HCT116 (cell line): ENCODE measurements at regions not wholly inside any gene's neighbourhood (a gene's known extent, or its start where the extent isn't known, plus 50 kb on each side); places are given as distances from the start of the nearest gene placed in this dataset.

Source experiments
- ATAC-seq: fragments of 200-7000 bp; cut with Tn5 transposase; 2 replicates; pipeline ENCODE4 v1.9.1; 2020; ENCODE audit warnings: mild to moderate bottlenecking, moderate library complexity
- BruUV-seq: library from RNA; stranded (reverse); fragments of 400-500 nt; replicated peaks from 2 replicates; lab custom pipeline; 2021; lab: Mats Ljungman, UMichigan
- CTCF ChIA-PET: fragments of 300-600 bp; sonication (Branson Sonifier 250); formaldehyde crosslinking; loops from one replicate; lab custom pipeline; 2021; ENCODE audit warnings: antibody characterized with exemption; lab: Charles Lee
- POLR2A ChIA-PET: fragments of 300-600, 350-600 bp; sonication (Branson Sonifier 250); formaldehyde crosslinking; loops from one replicate; lab custom pipeline; 2021; ENCODE audit warnings: antibody characterized with exemption; lab: Charles Lee
- RAD21 ChIA-PET, 2 experiments: fragments of 300-600 bp; sonication (Branson Sonifier 250); formaldehyde crosslinking; loops; one replicate each; lab custom pipeline; 2023; ENCODE audit warnings: low total read pairs in 2 of 2; ENCODE audit not compliant: uncharacterized antibody in 2 of 2, unreplicated experiment in 2 of 2, low non-redundant PET in 1 of 2; lab: Charles Lee
- DNase-seq: peaks from one replicate; pipeline ENCODE4 v3.0.0-alpha.2; 2010; ENCODE audit warnings: low read depth, low spot score
- H2AFZ ChIP-seq: fragments of 200-600 bp; shearing (Covaris generic), sonication (generic); 2 replicates; pipeline ENCODE4 v1.6.1; 2017; ENCODE audit warnings: low read depth, mixed run types, mixed read lengths, antibody characterized with exemption, low read length; ENCODE audit not compliant: poor library complexity, severe bottlenecking
- H3K27ac ChIP-seq: 2 replicates; pipeline ENCODE4 v1.5.1; 2012; ENCODE audit warnings: low read depth, low read length
- H3K27me3 ChIP-seq: fragments of 200-600 bp; sonication (generic); 2 replicates; pipeline ENCODE4 v1.6.1; 2016; ENCODE audit warnings: mixed run types, low read length, mixed read lengths; ENCODE audit not compliant: insufficient read depth
- H3K36me3 ChIP-seq, 2 experiments: fragments of 200-500 bp in 1 of 2; fragments of 200-600 bp in 1 of 2; sonication (Bioruptor generic) in 1 of 2; sonication (generic) in 1 of 2; 2 replicates each; pipeline versions ENCODE4 v1.5.1 to v1.6.1; 2014 to 2016; ENCODE audit warnings: low read length in 2 of 2, inconsistent platforms in 1 of 2, mixed read lengths in 1 of 2, mixed run types in 1 of 2; ENCODE audit not compliant: insufficient read depth in 2 of 2, control insufficient read depth in 1 of 2
- H3K4me1 ChIP-seq, 2 experiments: fragments of 200-600 bp in 1 of 2; sonication (generic) in 1 of 2; 2 replicates each; pipeline versions ENCODE4 v1.5.1 to v1.6.1; 2012 to 2017; ENCODE audit warnings: low read length in 2 of 2, inconsistent platforms in 1 of 2, mild to moderate bottlenecking in 1 of 2, mixed read lengths in 1 of 2, mixed run types in 1 of 2, moderate library complexity in 1 of 2; ENCODE audit not compliant: insufficient read depth in 2 of 2, control insufficient read depth in 1 of 2
- H3K4me2 ChIP-seq: fragments of 200-600 bp; sonication (generic); 2 replicates; pipeline ENCODE4 v1.6.1; 2017; ENCODE audit warnings: mixed run types, low read length, mixed read lengths
- H3K4me3 ChIP-seq, 2 experiments: fragments of 200-600 bp in 1 of 2; sonication (generic) in 1 of 2; replicated peaks in 1 of 2; 2 replicates each; pipeline ENCODE4 v1.5.1; 2011 to 2016; ENCODE audit warnings: low read length in 2 of 2, control low read depth in 1 of 2, low read depth in 1 of 2, mild to moderate bottlenecking in 1 of 2, mixed read lengths in 1 of 2, mixed run types in 1 of 2
- H3K79me2 ChIP-seq: fragments of 200-600 bp; sonication (generic); 2 replicates; pipeline ENCODE4 v1.6.1; 2017; ENCODE audit warnings: mild to moderate bottlenecking, mixed run types, low read length, moderate library complexity, mixed read lengths; ENCODE audit not compliant: insufficient read depth
- H3K9ac ChIP-seq: fragments of 200-600 bp; sonication (generic); 2 replicates; pipeline ENCODE4 v1.6.1; 2016; ENCODE audit warnings: low read length, mixed read lengths
- H3K9me2 ChIP-seq: fragments of 200-600 bp; sonication (generic), shearing (Covaris generic); 2 replicates; pipeline ENCODE4 v1.6.1; 2017; ENCODE audit warnings: mixed run types, mild to moderate bottlenecking, moderate library complexity; ENCODE audit not compliant: insufficient read depth
- H3K9me3 ChIP-seq, 2 experiments: fragments of 200-500 bp in 1 of 2; fragments of 200-600 bp in 1 of 2; sonication (Bioruptor generic) in 1 of 2; sonication (generic) in 1 of 2; 2 replicates each; pipeline ENCODE4 v1.6.1; 2014 to 2017; ENCODE audit warnings: low read length in 2 of 2, mixed read lengths in 2 of 2, inconsistent platforms in 1 of 2, low read depth in 1 of 2, mild to moderate bottlenecking in 1 of 2, mixed run types in 1 of 2, moderate library complexity in 1 of 2; ENCODE audit not compliant: control insufficient read depth in 1 of 2, insufficient read depth in 1 of 2
- H4K20me1 ChIP-seq: fragments of 200-600 bp; sonication (generic), shearing (Covaris generic); 2 replicates; pipeline ENCODE4 v1.6.1; 2017; ENCODE audit warnings: mixed run types, mild to moderate bottlenecking, moderate library complexity; ENCODE audit not compliant: insufficient read depth
- CEBPB ChIP-seq: IDR thresholded peaks from 2 replicates; pipeline ENCODE4 v1.6.1; 2012; ENCODE audit warnings: low read depth
- EGR1 ChIP-seq: IDR thresholded peaks from 2 replicates; pipeline ENCODE4 v1.6.1; 2012; ENCODE audit warnings: low read depth
- FOSL1 ChIP-seq: IDR thresholded peaks from 2 replicates; pipeline ENCODE4 v1.6.1; 2012; ENCODE audit warnings: low read depth
- POLR2AphosphoS5 ChIP-seq: IDR thresholded peaks from 2 replicates; pipeline ENCODE4 v1.6.1; 2011; ENCODE audit warnings: mild to moderate bottlenecking, low read depth, low read length, moderate library complexity
- RAD21 ChIP-seq: IDR thresholded peaks from 2 replicates; pipeline ENCODE4 v1.6.1; 2012; ENCODE audit warnings: low read depth, mild to moderate bottlenecking
- TCF7L2 ChIP-seq: IDR thresholded peaks from 2 replicates; pipeline ENCODE4 v1.7.0; 2011; ENCODE audit warnings: borderline replicate concordance, inconsistent platforms; ENCODE audit not compliant: insufficient read depth, insufficient read length; ENCODE audit errors: extremely low read depth
- intact Hi-C: fragments of 100-400 bp; cut with micrococcal nuclease; formaldehyde crosslinking; loops from 2 replicates; pipeline ENCODE4 v1.10.0; 2022
- TF ChIP-seq, protein P1 (sequence below), 3 experiments: fragments of 200-600 bp in 1 of 3; sonication (generic) in 1 of 3; IDR thresholded peaks in 2 of 3; conservative IDR thresholded peaks in 1 of 3; 2 replicates each; pipeline ENCODE4 v1.5.1; 2012 to 2017; ENCODE audit warnings: low read depth in 2 of 3, low read length in 2 of 3, antibody characterized with exemption in 1 of 3, borderline replicate concordance in 1 of 3, control low read depth in 1 of 3, mild to moderate bottlenecking in 1 of 3, mixed read lengths in 1 of 3, mixed run types in 1 of 3, moderate library complexity in 1 of 3; ENCODE audit not compliant: insufficient read depth in 1 of 3

DNA sequence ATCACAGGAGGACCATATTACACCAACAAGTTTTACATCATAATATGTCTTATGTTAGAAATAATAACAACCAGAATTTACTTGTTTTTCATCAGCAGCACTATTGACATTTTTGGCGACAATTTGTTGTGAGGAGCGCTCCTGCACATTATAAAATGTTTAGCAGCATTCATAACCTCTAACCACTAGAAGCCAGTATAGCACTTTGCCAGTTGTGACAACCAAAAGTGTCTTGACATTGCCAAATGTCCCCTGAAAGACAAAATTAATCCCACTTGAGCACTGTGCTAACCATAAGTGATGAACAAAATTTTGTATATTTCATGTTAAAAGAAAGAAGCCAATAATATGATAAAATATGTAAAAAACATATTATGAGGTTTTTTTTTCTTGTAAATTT is 356.9 kb upstream of the LMO3 start:
- Histone ChIP-seq H3K4me3 (no peak overlapping the region), H3K4me1 (no peaks in the 10 kb centered on the region), H3K4me2 (no peak overlapping the region), H3K9me3 (no peaks in the 10 kb centered on the region), H3K27me3 (no peaks in the 10 kb centered on the region), H2AFZ (no peak overlapping the region), H3K79me2 (no peaks in the 10 kb centered on the region), H4K20me1 (no peaks in the 10 kb centered on the region), H3K9ac (no peak overlapping the region), H3K36me3 (no peaks in the 10 kb centered on the region), H3K27ac (no peak overlapping the region)
- no TSS peak for BruUV-seq
- ChIA-PET POLR2A (no interaction called here), CTCF (no interaction called here), RAD21 (no interaction called here)
- ATAC-seq (no peak), DNase-seq (no peak)
- intact Hi-C loops: no loop called here
- no peak for TF ChIP-seq POLR2AphosphoS5
- no peak for TF ChIP-seq TCF7L2
- TF ChIP-seq, protein P1, sequence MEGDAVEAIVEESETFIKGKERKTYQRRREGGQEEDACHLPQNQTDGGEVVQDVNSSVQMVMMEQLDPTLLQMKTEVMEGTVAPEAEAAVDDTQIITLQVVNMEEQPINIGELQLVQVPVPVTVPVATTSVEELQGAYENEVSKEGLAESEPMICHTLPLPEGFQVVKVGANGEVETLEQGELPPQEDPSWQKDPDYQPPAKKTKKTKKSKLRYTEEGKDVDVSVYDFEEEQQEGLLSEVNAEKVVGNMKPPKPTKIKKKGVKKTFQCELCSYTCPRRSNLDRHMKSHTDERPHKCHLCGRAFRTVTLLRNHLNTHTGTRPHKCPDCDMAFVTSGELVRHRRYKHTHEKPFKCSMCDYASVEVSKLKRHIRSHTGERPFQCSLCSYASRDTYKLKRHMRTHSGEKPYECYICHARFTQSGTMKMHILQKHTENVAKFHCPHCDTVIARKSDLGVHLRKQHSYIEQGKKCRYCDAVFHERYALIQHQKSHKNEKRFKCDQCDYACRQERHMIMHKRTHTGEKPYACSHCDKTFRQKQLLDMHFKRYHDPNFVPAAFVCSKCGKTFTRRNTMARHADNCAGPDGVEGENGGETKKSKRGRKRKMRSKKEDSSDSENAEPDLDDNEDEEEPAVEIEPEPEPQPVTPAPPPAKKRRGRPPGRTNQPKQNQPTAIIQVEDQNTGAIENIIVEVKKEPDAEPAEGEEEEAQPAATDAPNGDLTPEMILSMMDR (IDR thresholded peaks at IDR 0.05 in 2 of 3, conservative IDR thresholded peaks at IDR 0.05 in 1 of 3; ENCODE audit: borderline replicate concordance in 1 of 3, insufficient read depth in 1 of 3, low read depth in 2 of 3, low read length in 2 of 3): no peak
- TF ChIP-seq RAD21: 0 out of 2 replicates have a peak, but pooled peaks have one; percentile 11
- TF ChIP-seq CEBPB: no peak
- TF ChIP-seq, all 23 proteins: peak for 1
- peaks cover 3% of the 10 kb centered on the region; the same call in 1 of the 2 replicates for H3K9me2 ChIP-seq

DNA sequence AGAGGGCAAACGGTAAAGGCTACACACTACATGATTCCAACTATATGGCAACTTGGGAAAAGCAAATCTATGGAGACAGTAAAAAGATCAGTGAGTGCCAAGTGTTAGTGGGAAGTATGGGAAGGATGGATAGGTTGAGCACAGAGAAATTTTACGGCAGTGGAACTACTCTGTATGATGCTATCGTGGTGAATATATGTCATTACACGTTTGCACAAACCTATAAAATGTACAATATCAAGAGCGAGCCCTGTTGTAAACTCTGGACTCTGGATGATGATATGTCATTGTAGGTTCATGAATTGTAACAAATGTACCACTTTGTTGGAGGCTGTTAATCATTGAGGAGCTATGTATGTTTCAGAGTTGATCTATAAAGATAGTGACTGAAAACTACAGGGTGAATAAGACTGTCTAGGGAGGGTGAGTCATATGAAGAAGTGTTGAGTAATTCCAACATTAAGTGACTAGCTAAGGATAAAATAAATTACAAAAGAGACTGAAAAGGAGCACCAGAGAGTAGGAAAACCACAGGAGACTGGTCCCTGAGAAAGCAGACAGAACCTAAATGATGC is 349.2 kb upstream of the LMO3 start:
- Histone ChIP-seq H3K9me3 (no peaks in the 10 kb centered on the region), H4K20me1 (no peaks in the 10 kb centered on the region), H3K36me3 (no peaks in the 10 kb centered on the region), H3K4me3 (no peak overlapping the region), H3K27me3 (no peaks in the 10 kb centered on the region), H3K9ac (no peak overlapping the region), H3K4me1 (no peaks in the 10 kb centered on the region), H3K9me2 (no peaks in the 10 kb centered on the region), H3K4me2 (no peak overlapping the region), H3K27ac (no peak overlapping the region), H3K79me2 (no peaks in the 10 kb centered on the region), H2AFZ (no peak overlapping the region)
- no peak for DNase-seq
- intact Hi-C loops: no loop called here
- ChIA-PET POLR2A (no interaction called here), CTCF (no interaction called here), RAD21 (no interaction called here)
- TF ChIP-seq FOSL1 (0 out of 2 replicates have a peak, but pooled peaks have one; percentile 15), EGR1 (no peak)
- no TSS peak for BruUV-seq
- ATAC-seq: no peak
